Dedifferentiated amniotic fluid mesenchymal stem cell (primary cell): ENCODE measurements at regions not wholly inside any gene's neighbourhood (a gene's known extent, or its start where the extent isn't known, plus 50 kb on each side); places are given as distances from the start of the nearest gene placed in this dataset.

Source experiments
- DNase-seq: peaks from one replicate; pipeline ENCODE4 v3.0.0-alpha.2; 2016; ENCODE audit errors: extremely low spot score

- DNase-seq = no peak
These were observed 93.4 kb downstream of the TENT4A start for GRCh38 chr5:6806668-6807067.

- DNase-seq = no peak
These were observed 95.2 kb downstream of the TENT4A start for GRCh38 chr5:6808462-6808861.

- no peak for DNase-seq
These were observed 97.6 kb downstream of the TENT4A start for GRCh38 chr5:6810641-6811405.

GRCh38 chr5:6812091-6812490, 98.9 kb downstream of the TENT4A start:
- no peak for DNase-seq

GRCh38 chr5:6812800-6813731, 99.8 kb downstream of the TENT4A start:
- DNase-seq = no peak

GRCh38 chr5:6814816-6815215, 101.6 kb downstream of the TENT4A start:
- no peak for DNase-seq

DNA sequence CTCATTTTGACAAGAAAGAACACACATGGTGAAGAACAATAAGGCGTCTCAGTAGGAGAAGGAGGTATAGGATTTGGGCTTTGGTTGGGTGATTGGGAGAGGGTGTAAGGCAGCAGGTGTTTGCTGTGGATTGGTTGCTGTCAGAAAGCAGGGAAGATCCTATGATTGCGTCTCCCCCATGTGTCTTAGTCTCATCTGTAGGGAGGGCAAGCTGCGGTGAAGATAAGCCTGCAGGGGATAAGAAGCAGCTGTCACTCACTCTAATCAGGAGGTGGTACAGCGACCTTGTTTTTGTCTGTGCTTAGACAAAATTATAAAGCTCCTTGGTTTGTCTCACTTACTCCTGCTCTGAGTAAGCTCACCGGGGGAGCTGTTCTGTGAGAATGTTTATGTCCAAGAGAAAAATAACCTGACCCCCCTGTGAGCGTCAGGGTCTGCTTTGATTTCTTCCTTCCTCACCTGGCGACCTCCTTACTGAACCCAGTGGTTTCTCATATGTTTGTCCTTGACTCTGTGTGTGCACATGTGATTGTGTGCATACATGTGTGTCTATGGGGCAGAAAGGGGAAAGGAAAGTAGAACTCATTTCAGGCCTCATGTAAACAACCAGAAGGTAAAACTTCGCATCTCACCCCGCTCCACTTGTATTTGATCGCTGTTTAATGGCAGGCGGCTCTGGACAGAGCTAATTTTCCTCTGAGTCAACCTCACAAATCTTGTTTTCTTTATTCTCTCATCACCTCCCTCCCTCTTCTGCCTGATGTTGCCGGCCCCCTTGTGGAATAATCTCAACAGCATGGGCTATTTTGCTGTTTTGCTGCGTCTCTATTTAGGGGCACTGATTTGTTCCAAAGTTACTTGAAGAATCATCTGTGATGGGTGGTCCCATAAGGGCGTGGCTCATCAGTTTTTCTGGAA, 105.6 kb downstream of the TENT4A start:
- no peak for DNase-seq

GRCh38 chr5:6819521-6819920, 106.3 kb downstream of the TENT4A start:
- DNase-seq = no peak

DNA sequence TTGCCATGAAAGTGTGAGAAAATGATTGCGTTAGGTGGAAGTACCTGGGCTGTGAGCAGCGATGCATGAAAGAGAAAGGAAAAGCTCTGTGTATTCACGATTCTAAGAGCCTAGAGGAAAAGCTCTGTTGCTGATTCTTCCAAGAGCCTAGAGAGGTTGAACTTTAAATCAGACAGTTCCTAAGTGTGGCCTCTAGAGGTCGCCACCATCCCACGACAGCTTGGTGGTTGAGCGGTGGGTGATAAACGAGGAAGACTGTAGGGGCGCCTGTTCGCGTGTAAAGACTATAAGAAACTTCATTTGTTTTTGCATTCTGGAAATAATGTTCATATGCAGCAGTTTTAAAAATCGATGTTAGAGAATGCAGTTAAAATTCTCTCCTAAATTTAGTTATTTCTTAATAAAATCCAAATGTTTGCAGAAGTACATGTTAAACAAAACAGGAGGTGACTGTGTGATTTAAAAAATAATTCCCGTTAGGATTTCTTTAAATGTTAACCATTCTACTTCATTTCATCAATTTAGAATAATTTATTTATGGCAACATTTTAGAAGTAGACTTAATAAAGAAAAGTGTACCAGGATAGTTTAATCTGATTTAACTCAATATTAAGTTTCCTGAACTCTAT, 107.7 kb downstream of the TENT4A start:
- DNase-seq = no peak

DNA sequence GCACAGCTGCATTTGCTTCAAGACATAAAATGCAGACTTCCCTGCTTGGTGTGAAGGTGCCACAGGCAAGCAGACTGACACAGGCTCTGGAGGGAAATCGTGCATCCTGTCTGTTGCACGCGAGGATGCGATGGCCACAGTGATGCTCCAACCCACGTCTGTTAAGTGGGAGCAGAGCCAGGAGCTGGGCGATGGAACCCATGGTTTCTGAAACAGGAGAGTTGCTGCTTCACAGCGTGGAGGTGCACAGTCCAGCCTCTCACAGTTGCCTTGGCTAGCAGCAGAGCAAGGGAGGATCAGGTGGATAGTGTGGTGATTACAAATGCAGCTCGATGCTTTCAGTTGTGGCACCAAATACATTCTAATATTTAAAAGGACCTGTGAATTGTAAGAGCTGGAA, 108.8 kb downstream of the TENT4A start:
- no peak for DNase-seq

DNA sequence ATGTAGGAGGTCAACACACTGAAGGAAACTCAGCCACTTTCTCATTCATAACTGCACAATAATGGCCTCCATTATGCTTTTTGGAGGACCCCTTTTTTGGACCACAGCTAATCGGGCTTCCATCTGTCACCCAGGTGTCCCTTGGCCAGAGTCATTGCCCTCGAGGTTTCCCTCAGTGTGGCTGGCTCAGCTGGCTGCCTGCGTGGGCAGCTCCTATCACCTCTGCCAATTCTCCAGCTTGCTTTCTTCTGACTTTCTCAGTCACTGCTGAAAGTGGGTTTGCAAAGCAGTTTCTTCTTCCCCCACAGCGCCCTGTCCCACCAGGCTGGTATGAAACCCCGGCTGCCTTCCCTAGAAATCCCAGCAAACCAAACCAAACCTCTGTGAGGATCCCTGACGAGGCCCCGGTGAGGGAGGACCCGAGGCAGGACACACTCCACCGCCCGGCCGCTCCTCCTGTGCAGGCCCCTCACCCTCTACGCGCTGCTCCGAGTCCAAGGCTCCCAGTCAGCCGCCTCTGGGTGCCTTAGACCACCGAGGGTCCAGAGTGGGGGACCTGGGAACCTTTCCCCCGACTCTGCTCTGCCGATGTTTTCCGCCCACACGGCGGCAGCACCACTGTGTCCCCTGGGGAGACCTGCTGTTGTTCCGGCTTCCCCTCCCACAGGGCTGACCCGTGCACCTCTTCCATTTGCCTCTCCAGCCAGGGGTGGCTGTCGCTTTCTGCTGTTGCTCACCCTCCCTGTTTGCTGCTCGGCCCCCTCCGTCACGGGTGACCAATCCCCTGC, 109.5 kb downstream of the TENT4A start:
- DNase-seq = no peak

DNA sequence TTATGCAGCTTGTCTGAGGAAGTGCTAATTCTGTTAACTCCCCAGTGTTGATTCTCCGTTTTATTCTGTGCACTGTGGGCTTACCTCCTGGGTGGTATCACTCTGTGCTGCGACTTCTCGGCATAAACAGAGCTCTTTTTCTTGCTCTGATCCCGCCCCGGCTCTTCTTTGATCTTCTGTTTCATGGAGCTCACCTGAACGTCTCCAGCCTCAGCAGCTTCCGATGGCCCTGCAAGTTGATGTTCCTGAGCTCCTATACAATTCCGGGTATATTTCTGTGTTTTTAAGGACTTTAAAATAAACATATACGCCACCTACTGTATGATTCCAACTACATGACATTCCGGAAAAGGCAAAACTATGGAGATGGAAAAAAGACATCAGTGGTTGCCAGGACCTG, 110.8 kb downstream of the TENT4A start:
- DNase-seq = no peak

GRCh38 chr5:6825678-6826244, 112.5 kb downstream of the TENT4A start:
- DNase-seq = no peak

DNA sequence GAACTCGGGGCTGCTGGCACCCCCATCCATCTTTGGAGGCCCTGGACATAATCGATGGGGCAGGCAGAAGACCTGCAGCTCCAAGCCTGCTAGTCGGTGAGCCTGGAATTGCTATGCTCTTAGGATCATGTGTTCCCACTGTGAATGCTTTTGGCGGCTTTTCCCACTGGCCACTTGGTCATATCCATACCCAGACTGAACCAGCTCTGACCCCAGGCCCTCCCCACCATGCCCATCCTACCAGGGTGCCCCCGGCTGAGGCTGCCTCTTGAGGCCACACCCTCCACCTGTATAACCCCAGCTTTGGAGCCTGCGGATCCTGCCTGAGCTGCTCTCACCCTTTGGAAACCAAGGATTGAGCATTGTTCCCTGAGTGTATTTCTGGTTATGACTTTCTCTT, 113.5 kb downstream of the TENT4A start:
- no peak for DNase-seq

DNA sequence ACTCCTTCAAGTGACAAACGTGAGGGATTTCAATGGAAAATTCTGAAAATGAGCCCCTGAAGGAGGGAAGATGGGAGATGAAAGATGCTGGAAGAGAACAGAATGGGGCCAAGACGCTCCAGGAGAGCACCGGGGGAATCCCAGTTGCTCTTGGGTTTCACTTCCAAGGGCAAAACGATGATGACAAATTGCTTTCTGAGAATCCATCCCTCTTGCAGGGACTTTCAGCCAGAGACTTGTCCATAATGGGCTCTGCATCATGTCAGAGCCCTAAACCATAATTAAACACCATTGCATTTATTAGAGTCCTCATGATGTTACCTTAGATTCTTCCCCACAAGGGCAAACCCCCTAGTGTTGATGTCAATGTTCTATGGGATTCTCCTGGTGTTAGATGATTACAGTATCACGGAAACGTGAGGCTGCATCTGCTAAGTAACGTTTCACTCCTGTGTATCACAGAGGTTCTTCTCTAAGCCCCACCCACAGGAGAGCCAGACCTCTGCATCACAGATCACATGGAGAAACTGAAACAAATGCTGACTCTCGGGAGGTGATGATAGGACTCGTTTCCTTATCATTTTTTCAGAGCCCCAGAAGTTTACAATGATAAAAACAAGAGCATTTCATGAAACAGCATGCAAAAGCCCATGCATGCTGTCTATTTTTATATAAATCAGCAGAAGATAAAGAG, 114.4 kb downstream of the TENT4A start:
- no peak for DNase-seq

GRCh38 chr5:6829150-6829784, 116.0 kb downstream of the TENT4A start:
- no peak for DNase-seq

GRCh38 chr5:6830643-6831239, 117.5 kb downstream of the TENT4A start:
- DNase-seq = no peak
